Upper lobe of left lung (tissue), 6 donors: ENCODE measurements at regions not wholly inside any gene's neighbourhood (a gene's known extent, or its start where the extent isn't known, plus 50 kb on each side); places are given as distances from the start of the nearest gene placed in this dataset.

Experiments used
- ATAC-seq, 2 donors: fragments of 200-7000 bp; cut with Tn5 transposase; one replicate each; pipeline ENCODE4 v1.9.1; 2022; ENCODE audit warnings: mild to moderate bottlenecking in 2 of 2, moderate library complexity in 2 of 2; ENCODE audit not compliant: low FRiP score in 2 of 2
- DNase-seq, 2 donors: peaks; one replicate each; pipeline ENCODE4 v3.0.0-alpha.2; 2019 to 2020
- H3K27ac ChIP-seq, 4 donors: fragments of 200-600 bp; sonication (generic); one replicate each; pipeline ENCODE4 v1.5.1; 2016 to 2019
- H3K27me3 ChIP-seq, 4 donors: fragments of 200-600 bp; sonication (generic); one replicate each; pipeline ENCODE4 v1.5.1; 2017 to 2019
- H3K36me3 ChIP-seq, 4 donors: fragments of 200-600 bp; sonication (generic); one replicate each; pipeline ENCODE4 v1.5.1; 2016 to 2019
- H3K4me1 ChIP-seq, 4 donors: fragments of 200-600 bp; sonication (generic); one replicate each; pipeline ENCODE4 v1.5.1; 2018 to 2019
- H3K4me3 ChIP-seq, 4 donors: fragments of 200-600 bp; sonication (generic); one replicate each; pipeline ENCODE4 v1.5.1; 2017 to 2019; ENCODE audit warnings: mild to moderate bottlenecking in 2 of 4, moderate library complexity in 1 of 4
- H3K9me3 ChIP-seq, 4 donors: fragments of 200-600 bp; sonication (generic); one replicate each; pipeline ENCODE4 v1.5.1; 2018 to 2019
- EP300 ChIP-seq, 4 donors: sonication (generic); formaldehyde crosslinking; IDR thresholded peaks; one replicate each; pipeline ENCODE4 v1.5.1; 2017; ENCODE audit warnings: antibody characterized with exemption in 4 of 4, control low read depth in 2 of 4
- POLR2A ChIP-seq, 4 donors: fragments of 450-650 bp; IDR thresholded peaks; one replicate each; pipeline ENCODE4 v1.5.1; 2016 to 2017; ENCODE audit warnings: antibody characterized with exemption in 4 of 4, mild to moderate bottlenecking in 2 of 4
- POLR2AphosphoS5 ChIP-seq, 2 donors: sonication (generic); formaldehyde crosslinking; IDR thresholded peaks; one replicate each; pipeline ENCODE4 v1.5.1; 2017; ENCODE audit warnings: antibody characterized with exemption in 2 of 2
- WGBS, 2 donors: methylation state at CpG; one replicate each; pipeline ENCODE4 v1.1.5; 2017 to 2018; 5-methylcytosine and 5-hydroxymethylcytosine counted together
- TF ChIP-seq, protein P1 (sequence below), 6 experiments: fragments of 450-650 bp in 4 of 6; fragments of 200-600 bp in 2 of 6; sonication (generic) in 2 of 6; IDR thresholded peaks; one replicate each; pipeline ENCODE4 v1.5.1; 2016 to 2019; ENCODE audit warnings: antibody characterized with exemption in 6 of 6
- donor health status: DM: no; HTN: no; CAD: no; lungs with moderate emphysema.
- donor health status: DM: no; HTN: yes; CAD: no; lungs with severe emphysema.

DNA sequence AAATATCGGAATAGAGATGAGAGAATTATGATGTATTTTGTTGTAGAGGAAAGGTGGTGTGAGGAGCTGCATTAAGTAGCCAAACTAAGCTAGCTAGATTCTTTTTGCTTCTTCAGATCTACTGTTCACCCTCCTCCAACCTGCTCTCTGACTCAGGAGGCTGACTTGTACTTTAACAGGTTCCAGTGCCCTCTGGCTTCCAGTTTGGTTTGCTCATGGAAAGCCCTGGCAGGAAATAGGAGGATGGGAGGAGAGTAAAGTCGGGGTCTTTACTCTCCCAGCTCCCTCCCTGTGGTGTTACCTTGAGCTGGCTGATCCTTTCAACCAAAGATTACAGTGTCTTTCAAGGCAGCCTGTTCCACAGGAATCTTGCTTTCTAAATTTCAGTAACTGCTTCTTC lies 277.0 kb upstream of the EDA2R start:
- DNase-seq (no peak), ATAC-seq (no peak)
- WGBS, 2 donors = 50 to 60% methylated on average over 2 of the region's 2 CpGs
- Histone ChIP-seq H3K27me3 (no peaks in the 10 kb centered on the region), H3K36me3 (no peaks in the 10 kb centered on the region), H3K4me1 (no peaks in the 10 kb centered on the region), H3K27ac (no peak overlapping the region), H3K9me3 (no peaks in the 10 kb centered on the region), H3K4me3 (no peak overlapping the region)
- TF ChIP-seq, protein P1, sequence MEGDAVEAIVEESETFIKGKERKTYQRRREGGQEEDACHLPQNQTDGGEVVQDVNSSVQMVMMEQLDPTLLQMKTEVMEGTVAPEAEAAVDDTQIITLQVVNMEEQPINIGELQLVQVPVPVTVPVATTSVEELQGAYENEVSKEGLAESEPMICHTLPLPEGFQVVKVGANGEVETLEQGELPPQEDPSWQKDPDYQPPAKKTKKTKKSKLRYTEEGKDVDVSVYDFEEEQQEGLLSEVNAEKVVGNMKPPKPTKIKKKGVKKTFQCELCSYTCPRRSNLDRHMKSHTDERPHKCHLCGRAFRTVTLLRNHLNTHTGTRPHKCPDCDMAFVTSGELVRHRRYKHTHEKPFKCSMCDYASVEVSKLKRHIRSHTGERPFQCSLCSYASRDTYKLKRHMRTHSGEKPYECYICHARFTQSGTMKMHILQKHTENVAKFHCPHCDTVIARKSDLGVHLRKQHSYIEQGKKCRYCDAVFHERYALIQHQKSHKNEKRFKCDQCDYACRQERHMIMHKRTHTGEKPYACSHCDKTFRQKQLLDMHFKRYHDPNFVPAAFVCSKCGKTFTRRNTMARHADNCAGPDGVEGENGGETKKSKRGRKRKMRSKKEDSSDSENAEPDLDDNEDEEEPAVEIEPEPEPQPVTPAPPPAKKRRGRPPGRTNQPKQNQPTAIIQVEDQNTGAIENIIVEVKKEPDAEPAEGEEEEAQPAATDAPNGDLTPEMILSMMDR (IDR thresholded peaks at IDR 0.05) = no peak
- TF ChIP-seq POLR2A (IDR thresholded peaks at IDR 0.05) = no peak
- no peak for TF ChIP-seq POLR2AphosphoS5 (IDR thresholded peaks at IDR 0.05)
- no peak for TF ChIP-seq EP300 (IDR thresholded peaks at IDR 0.05)

- WGBS, 2 donors = 42 to 45% methylated on average over 6 of the region's 6 CpGs
- ATAC-seq = no peak
These were observed 275.2 kb upstream of the EDA2R start for GRCh38 chrX:66914080-66914479.

DNA sequence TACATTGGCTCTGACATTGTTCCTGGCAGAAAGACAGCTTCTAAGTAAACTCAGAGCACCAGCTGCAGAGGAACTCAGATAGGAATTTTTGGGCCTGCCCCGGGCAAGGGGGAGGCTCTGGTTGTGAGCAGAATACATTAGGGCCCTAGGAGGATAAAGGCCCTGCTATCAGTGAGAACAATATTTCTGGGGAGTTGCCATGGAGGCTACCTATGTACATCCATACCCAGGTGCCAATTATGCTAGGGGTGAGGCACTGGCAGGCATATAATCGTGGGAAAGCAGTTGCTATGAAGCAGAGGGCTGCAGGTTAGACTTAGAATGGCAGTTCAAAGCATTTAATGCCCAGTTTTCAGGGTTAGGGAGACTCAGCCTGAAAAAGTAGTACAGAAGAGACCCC lies 273.5 kb upstream of the EDA2R start:
- H3K4me3 ChIP-seq = no peak overlapping the region
- 20 to 32% methylated on average over 1 to 2 of the region's 2 CpGs for WGBS, 2 donors
- no peaks in the 10 kb centered on the region for H3K4me1 ChIP-seq
- H3K9me3 ChIP-seq = no peaks in the 10 kb centered on the region
- DNase-seq (no peak), ATAC-seq (no peak)
- H3K27ac ChIP-seq = no peak overlapping the region
- no peaks in the 10 kb centered on the region for H3K27me3 ChIP-seq
- no peaks in the 10 kb centered on the region for H3K36me3 ChIP-seq
- TF ChIP-seq POLR2A (IDR thresholded peaks at IDR 0.05) = no peak
- TF ChIP-seq, protein P1 (IDR thresholded peaks at IDR 0.05) = no peak
- TF ChIP-seq POLR2AphosphoS5 (IDR thresholded peaks at IDR 0.05) = no peak
- no peak for TF ChIP-seq EP300 (IDR thresholded peaks at IDR 0.05)

More at GRCh38 chrX:66914080-66914479, 275.2 kb upstream of the EDA2R start:
- TF ChIP-seq POLR2A (IDR thresholded peaks at IDR 0.05) (no peak), POLR2AphosphoS5 (IDR thresholded peaks at IDR 0.05) (no peak), EP300 (IDR thresholded peaks at IDR 0.05) (no peak)
- TF ChIP-seq, protein P1 (IDR thresholded peaks at IDR 0.05) = no peak
- H3K27ac ChIP-seq = no peak overlapping the region
- H3K36me3 ChIP-seq = no peaks in the 10 kb centered on the region
- H3K9me3 ChIP-seq = no peaks in the 10 kb centered on the region
- H3K4me1 ChIP-seq = no peaks in the 10 kb centered on the region
- peak in 1 of 2 donors; percentile 39 for DNase-seq
- H3K27me3 ChIP-seq = no peaks in the 10 kb centered on the region
- H3K4me3 ChIP-seq = no peak overlapping the region

- TF ChIP-seq POLR2AphosphoS5 (IDR thresholded peaks at IDR 0.05) (no peak), EP300 (IDR thresholded peaks at IDR 0.05) (no peak), POLR2A (IDR thresholded peaks at IDR 0.05) (no peak)
- TF ChIP-seq, protein P1 (IDR thresholded peaks at IDR 0.05) = no peak
- DNase-seq (no peak), ATAC-seq (no peak)
- Histone ChIP-seq H3K27ac (no peak overlapping the region), H3K27me3 (no peaks in the 10 kb centered on the region), H3K4me1 (no peaks in the 10 kb centered on the region), H3K4me3 (no peak overlapping the region), H3K9me3 (no peaks in the 10 kb centered on the region), H3K36me3 (no peaks in the 10 kb centered on the region)
- 48 to 58% methylated on average over 4 of the region's 4 CpGs for WGBS, 2 donors
These were observed 263.2 kb upstream of the EDA2R start for GRCh38 chrX:66902081-66902480.

GRCh38 chrX:66900886-66901285 lies 262.0 kb upstream of the EDA2R start:
- H3K36me3 ChIP-seq = no peaks in the 10 kb centered on the region
- H3K4me1 ChIP-seq = no peaks in the 10 kb centered on the region
- no peak for TF ChIP-seq POLR2A (IDR thresholded peaks at IDR 0.05)
- no peak for TF ChIP-seq EP300 (IDR thresholded peaks at IDR 0.05)
- no peak for TF ChIP-seq POLR2AphosphoS5 (IDR thresholded peaks at IDR 0.05)
- TF ChIP-seq, protein P1 (IDR thresholded peaks at IDR 0.05) = no peak
- no peaks in the 10 kb centered on the region for H3K9me3 ChIP-seq
- no peak for DNase-seq
- no peak overlapping the region for H3K27ac ChIP-seq
- ATAC-seq = no peak
- H3K27me3 ChIP-seq = no peaks in the 10 kb centered on the region
- no peak overlapping the region for H3K4me3 ChIP-seq
